ENCODE measurements at regions not wholly inside any gene's neighbourhood (a gene's known extent, or its start where the extent isn't known, plus 50 kb on each side); places are given as distances from the start of the nearest gene placed in this dataset.
A peak's percentile ranks its signal among the peaks of the same experiment; 100 is the strongest.

- TF ChIP-seq, protein P1, sequence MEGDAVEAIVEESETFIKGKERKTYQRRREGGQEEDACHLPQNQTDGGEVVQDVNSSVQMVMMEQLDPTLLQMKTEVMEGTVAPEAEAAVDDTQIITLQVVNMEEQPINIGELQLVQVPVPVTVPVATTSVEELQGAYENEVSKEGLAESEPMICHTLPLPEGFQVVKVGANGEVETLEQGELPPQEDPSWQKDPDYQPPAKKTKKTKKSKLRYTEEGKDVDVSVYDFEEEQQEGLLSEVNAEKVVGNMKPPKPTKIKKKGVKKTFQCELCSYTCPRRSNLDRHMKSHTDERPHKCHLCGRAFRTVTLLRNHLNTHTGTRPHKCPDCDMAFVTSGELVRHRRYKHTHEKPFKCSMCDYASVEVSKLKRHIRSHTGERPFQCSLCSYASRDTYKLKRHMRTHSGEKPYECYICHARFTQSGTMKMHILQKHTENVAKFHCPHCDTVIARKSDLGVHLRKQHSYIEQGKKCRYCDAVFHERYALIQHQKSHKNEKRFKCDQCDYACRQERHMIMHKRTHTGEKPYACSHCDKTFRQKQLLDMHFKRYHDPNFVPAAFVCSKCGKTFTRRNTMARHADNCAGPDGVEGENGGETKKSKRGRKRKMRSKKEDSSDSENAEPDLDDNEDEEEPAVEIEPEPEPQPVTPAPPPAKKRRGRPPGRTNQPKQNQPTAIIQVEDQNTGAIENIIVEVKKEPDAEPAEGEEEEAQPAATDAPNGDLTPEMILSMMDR (IDR thresholded peaks at IDR 0.05), result peak; percentile 74 to 90 (median 83)
- TF ChIP-seq POLR2A (IDR thresholded peaks at IDR 0.05), result no peak
These were observed 72.8 kb downstream of the S1PR1 start for GRCh38 chr1:101309334-101310311.

Measured in heart left ventricle (tissue), 13 donors.